Thyroid gland (tissue), 4 donors: ENCODE measurements at regions not wholly inside any gene's neighbourhood (a gene's known extent, or its start where the extent isn't known, plus 50 kb on each side); places are given as distances from the start of the nearest gene placed in this dataset.

Source experiments
- CTCF ChIP-seq, 6 experiments: fragments of 200-600 bp in 3 of 6; fragments of 450-650 bp in 3 of 6; sonication (generic) in 3 of 6; IDR thresholded peaks; one replicate each; pipeline ENCODE4 v1.5.1; 2016 to 2019; ENCODE audit warnings: antibody characterized with exemption in 6 of 6, mild to moderate bottlenecking in 2 of 6, inconsistent platforms in 1 of 6, moderate library complexity in 1 of 6
- POLR2A ChIP-seq, 2 donors: fragments of 450-650 bp; IDR thresholded peaks; one replicate each; pipeline ENCODE4 v1.6.1; 2017; ENCODE audit warnings: antibody characterized with exemption in 2 of 2, mild to moderate bottlenecking in 2 of 2, moderate library complexity in 1 of 2

- TF ChIP-seq CTCF (IDR thresholded peaks at IDR 0.05) (no peak), POLR2A (IDR thresholded peaks at IDR 0.05) (no peak)
These were observed 138.1 kb upstream of the CHST15 start for GRCh38 chr10:124231168-124232155.
